Vagina (tissue), 2 donors: ENCODE measurements at regions not wholly inside any gene's neighbourhood (a gene's known extent, or its start where the extent isn't known, plus 50 kb on each side); places are given as distances from the start of the nearest gene placed in this dataset.

Source experiments
- CTCF ChIP-seq, 3 experiments: fragments of 450-650 bp in 2 of 3; fragments of 200-600 bp in 1 of 3; sonication (generic) in 1 of 3; IDR thresholded peaks; one replicate each; pipeline ENCODE4 v1.5.1; 2017 to 2019; ENCODE audit warnings: antibody characterized with exemption in 3 of 3, mild to moderate bottlenecking in 2 of 3, moderate library complexity in 2 of 3
- POLR2A ChIP-seq, 2 donors: fragments of 450-650 bp; IDR thresholded peaks; one replicate each; pipeline ENCODE4 v1.6.1; 2017; ENCODE audit warnings: antibody characterized with exemption in 2 of 2, mild to moderate bottlenecking in 2 of 2, moderate library complexity in 2 of 2

DNA sequence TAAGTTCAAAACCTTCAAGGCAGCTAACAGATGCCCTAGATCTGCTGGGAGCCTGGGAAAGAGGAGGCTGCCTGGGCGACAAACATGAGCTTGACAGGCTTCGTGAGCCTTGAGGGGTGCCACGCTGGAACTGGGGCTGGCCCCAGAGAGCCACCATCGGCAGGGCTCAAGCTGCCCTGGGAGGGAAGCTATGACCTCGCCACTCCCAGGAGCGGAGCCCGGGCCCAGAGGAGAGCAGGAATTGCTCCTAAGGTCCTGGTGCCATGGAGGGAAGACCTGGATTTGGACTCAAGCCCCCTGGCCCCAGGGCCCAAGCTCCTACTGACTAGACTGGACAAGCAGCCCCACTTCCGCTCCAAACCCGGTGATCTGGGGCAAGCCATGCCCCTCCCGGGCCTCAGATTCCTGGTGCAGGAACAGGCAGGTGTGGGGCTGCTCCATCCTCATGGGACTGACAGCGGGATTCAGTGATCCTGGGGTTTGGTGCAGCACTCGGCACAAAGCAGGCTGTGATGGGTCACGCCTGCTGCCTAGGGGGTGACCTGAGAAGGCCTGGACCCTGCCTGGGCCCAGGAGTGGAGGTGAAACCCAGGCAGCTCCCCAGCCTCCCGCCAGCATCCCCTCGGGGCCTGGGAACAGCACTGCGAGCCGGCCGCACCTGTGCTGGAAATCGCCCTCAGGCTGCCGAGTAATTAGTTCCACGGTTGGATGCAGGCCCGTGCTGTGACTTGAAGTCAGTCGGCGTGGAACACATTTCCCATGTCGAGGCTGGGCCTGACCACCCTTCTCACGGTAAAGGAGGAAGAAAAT is 246.9 kb downstream of the NDUFA10 start:
- TF ChIP-seq POLR2A (IDR thresholded peaks at IDR 0.05) (no peak), CTCF (IDR thresholded peaks at IDR 0.05) (no peak)
